ENCODE measurements at regions not wholly inside any gene's neighbourhood (a gene's known extent, or its start where the extent isn't known, plus 50 kb on each side); places are given as distances from the start of the nearest gene placed in this dataset.
"Not testable (repeated sequence)": the region's sequence is repeated elsewhere in the genome, so short reads cannot be mapped to it uniquely, and the experiment has no call there.

GRCh38 chr2:54065411-54065810 lies 50.0 kb upstream of the ACYP2 start:
- no peak for DNase-seq (ENCODE audit: low read depth in 2 of 3, low spot score in 2 of 3)

DNA sequence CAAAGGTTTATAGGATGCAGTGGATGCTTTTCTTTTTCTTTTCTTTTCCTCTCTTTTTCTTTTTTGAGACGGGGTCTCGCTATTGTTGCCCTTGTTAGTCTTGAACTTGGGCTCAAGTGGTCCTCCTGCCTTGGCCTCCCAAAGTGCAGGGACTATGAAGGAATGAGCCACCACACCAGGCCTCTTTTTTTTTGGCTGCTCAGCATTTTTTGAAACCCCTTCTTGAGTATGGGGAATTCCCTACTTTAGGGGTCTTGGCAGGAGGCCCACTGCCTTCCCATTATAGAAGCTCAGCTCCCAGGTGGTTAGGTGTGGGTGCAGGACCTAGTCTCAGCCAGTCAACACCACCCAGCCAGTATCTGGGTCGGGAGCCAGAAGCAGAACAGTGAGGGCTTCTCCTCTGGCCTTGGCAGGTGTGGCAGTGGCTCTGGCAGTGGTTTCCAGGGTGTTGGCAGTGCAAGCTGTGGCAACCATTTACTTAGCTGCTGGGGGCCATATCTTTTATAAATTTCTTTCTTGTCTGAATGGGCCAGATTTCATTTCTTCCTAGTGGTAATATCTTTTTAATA lies 51.4 kb upstream of the ACYP2 start:
- DNase-seq (ENCODE audit: low read depth in 2 of 3, low spot score in 2 of 3) = no peak

DNA sequence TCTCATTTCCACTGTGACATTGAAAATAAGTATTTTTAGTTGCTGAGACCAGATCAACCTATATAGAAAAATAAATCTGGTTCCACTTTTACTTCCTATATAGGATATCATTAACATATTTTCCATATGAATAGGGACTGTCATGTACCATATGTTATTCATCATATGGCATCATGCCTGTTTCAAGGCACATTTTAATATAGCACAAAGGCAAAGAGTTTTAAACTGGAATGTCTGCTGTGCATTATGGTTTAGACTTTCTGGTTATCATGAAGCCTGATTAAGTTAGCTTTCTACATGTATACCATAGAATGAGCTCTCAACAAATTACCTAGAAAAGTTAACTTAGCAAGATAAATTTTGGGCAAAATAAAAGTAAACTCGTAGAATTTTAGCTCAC lies 53.0 kb upstream of the ACYP2 start:
- DNase-seq (ENCODE audit: low read depth in 2 of 3, low spot score in 2 of 3) = no peak

GRCh38 chr2:54061272-54061671 lies 54.1 kb upstream of the ACYP2 start:
- DNase-seq (ENCODE audit: low read depth in 2 of 3, low spot score in 2 of 3) = no peak

- DNase-seq (ENCODE audit: low read depth in 2 of 3, low spot score in 2 of 3) = no peak
These were observed 55.4 kb upstream of the ACYP2 start for GRCh38 chr2:54059986-54060385.

GRCh38 chr2:54059504-54059903 lies 55.9 kb upstream of the ACYP2 start:
- no peak for DNase-seq (ENCODE audit: low read depth in 2 of 3, low spot score in 2 of 3)

DNA sequence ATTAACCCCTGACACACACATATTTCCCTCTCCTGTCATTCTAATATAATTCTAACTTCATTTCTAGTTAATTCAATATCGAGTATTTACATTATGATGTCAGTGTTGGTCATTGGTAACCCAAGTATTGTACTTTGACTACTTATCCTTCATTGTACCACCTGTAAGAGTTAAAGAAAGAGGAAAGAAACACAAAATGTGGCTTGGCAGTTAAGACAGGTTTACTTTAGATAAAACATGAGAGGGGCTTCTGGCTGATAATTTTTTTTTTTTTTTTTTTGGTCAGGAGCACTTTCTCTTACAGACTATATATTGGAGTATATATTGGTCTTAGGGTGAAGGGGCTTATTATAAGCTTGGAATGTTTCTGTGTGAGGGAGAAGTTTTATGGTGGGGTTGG lies 57.0 kb upstream of the ACYP2 start:
- no peak for DNase-seq (ENCODE audit: low read depth in 2 of 3, low spot score in 2 of 3)

DNA sequence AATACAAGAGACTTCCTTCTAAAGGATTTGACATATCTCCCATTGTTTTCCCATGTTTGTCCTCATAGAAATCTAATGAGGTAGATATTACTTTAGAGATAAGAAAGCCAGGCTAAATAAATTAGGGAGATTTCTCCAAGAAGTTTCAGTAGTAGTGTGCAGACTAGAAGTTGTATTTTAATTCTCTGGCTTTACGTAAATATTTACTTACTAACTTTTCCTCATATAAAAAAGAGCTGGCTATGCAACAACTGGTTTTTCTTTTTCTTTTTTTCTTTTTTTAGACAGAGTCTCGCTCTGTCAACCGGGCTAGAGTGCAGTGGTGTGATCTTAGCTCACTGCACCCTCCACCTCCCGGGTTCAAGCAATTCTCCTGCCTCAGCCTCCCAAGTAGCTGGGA lies 60.6 kb upstream of the ACYP2 start:
- no peak for DNase-seq (ENCODE audit: low read depth in 2 of 3, low spot score in 2 of 3)

- DNase-seq (ENCODE audit: low read depth in 2 of 3, low spot score in 2 of 3) = no peak
These were observed 61.1 kb upstream of the ACYP2 start for GRCh38 chr2:54054271-54054670.

GRCh38 chr2:54053830-54054229 lies 61.6 kb upstream of the ACYP2 start:
- no peak for DNase-seq (ENCODE audit: low read depth in 2 of 3, low spot score in 2 of 3)

DNA sequence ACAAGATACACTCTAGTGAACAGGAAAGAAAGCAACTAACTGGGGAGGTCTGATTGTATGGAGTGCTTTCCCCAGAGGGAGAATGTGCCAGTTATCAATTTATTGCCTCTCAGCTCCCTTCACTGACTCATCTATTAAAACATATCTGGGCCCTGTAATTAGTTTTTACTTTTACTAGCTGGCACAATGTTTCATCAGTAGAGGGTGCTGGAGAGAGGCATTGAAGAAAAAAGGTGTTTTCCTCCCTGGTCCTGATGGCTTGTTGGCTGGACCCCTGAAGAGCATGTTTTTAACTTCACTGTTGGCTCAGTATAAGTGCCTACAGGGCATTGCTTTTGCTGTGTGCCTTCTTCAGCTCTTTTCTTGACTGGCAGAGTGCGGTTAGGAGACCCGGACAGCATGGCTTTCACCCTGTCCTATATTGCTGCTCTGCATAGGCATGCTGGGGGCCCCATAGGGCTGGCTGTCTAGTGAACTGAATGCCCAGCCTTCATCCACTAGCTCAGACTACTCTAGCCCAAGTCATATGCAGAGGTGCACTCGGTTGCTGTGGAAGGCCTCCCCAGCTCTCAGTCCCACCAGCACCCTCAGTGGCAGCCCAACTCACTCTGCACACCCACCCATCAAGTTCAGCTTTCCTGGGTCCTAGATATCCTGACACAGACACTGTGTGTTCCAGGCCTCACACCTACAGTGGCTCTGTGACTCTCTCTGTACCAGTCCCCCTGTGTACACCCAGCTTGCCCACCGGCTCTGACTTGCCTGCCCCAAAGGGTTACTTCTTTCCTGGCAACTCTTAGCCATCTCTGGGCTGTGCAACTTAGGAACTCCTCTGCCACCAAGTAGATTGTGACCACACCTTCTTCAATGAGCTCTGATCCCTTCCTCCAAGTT lies 62.3 kb upstream of the ACYP2 start:
- no peak for DNase-seq (ENCODE audit: low read depth in 2 of 3, low spot score in 2 of 3)

DNA sequence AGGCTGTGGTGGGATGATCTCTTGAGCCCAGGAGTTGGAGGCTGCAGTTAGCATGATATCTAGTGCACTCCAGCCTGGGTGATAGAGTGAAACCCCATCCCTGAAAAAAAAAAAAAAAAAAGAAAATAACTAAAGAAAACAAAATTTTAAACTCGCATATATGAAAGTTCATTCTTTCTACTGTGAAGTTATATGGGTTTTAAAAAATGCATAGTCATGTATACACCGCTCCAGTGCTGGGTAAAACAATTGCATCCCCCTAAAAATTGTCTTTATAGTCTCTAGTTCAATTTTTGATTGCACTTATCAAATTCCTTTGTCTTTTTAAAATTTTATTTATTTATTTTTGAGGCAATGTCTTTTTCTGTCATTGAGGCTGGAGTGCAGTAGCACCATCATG lies 65.0 kb upstream of the ACYP2 start:
- DNase-seq (ENCODE audit: low read depth in 2 of 3, low spot score in 2 of 3) = no peak

- no peak for DNase-seq (ENCODE audit: low read depth in 2 of 3, low spot score in 2 of 3)
These were observed 66.0 kb upstream of the ACYP2 start for GRCh38 chr2:54049365-54049764.

GRCh38 chr2:54048896-54049295 lies 66.5 kb upstream of the ACYP2 start:
- not testable (repeated sequence) for DNase-seq (ENCODE audit: low read depth in 2 of 3, low spot score in 2 of 3)

- peak in 2 of 3 donors; percentile 5 to 30 for DNase-seq (ENCODE audit: low read depth in 2 of 3, low spot score in 2 of 3)
These were observed 67.2 kb upstream of the ACYP2 start for GRCh38 chr2:54048117-54048785.

DNA sequence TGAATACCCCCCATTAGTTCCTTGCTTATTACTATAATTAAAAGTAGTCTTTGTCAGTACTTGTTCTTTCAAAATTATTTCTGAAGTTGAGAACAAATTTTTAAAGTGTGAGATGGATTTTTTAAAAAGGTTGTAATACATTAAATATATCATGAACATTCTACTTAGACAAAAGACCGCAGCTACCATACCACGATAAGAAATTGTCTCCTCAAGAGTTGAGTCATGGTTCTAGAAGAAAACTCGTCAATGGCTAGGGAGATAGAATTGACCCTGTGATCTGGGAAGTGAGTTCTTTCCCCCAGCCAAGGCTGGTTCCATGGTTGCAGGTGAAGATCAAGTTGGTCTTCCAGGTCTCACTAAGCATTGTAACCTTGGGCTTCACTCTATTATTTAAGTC lies 67.8 kb upstream of the ACYP2 start:
- DNase-seq (ENCODE audit: low read depth in 2 of 3, low spot score in 2 of 3) = no peak

DNA sequence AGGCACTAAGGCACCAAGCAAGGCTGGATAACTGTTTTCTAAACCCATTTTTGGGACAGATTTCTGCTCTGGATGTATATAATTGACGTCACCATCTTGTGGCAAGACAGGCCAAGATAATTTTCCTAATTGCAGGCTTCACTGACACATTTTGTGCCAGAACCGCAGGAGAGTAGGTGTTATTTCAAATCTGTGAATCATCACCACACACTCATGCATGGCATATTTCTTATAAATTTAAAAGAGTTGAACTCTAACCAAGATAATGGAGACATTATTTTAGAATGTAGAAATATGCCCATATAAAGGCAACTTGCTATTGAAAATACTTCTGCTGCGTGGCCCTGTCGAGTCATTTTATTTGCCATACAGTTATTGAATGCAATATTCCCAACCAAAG lies 68.3 kb upstream of the ACYP2 start:
- no peak for DNase-seq (ENCODE audit: low read depth in 2 of 3, low spot score in 2 of 3)

DNA sequence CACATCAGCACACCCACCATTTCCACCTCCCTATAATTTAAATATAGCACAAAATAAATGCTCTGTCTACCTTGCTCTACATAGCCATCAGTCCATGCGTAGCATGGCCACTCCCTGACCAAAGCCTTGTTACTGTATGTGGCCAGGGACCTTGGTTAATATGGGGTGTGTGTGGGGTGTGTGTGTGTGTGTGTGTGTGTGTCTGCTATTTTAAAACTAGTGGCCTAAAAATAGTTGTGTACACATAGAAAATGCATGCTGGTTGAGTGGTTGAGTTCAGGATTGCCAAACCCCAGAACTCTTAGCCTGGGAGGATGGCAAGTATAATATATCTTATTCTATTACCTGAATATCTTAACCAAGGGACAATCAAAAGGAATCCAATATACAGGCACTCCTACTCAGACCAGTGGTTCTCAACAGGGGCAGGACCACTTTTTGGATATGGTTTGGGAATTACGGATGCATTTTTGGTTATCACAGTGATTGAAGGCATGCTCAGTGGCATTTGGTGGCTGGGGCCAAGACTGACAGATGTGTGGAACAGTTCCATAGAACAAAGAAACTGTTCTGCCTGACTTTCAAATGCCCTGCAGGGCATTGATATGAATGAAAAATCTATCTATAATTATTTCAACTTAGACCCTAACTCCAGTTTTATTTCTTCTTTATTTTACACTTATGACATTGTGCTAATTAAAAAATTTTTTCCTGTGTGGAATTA lies 72.3 kb upstream of the PSME4 start:
- DNase-seq (ENCODE audit: low read depth in 2 of 3, low spot score in 2 of 3) = no peak

DNA sequence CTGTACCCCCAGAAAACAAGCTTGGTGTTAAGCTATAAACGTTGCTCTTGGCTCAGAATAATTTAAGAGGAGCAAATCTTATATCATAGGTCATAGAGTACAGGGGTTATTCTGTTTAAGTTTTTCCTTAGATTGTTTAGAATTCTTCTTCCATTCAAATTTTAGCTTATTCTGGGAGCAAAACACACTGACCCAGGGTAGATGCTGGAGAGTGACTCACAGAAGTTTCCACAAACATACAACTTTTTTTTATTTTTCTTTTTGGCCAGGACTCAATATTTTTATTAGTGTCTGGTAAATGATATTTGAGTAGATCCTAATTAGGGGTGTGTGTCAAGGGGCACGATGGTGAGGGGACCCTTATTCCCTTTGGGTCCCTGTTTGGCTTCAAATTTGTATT lies 71.5 kb upstream of the PSME4 start:
- no peak for DNase-seq (ENCODE audit: low read depth in 2 of 3, low spot score in 2 of 3)

DNA sequence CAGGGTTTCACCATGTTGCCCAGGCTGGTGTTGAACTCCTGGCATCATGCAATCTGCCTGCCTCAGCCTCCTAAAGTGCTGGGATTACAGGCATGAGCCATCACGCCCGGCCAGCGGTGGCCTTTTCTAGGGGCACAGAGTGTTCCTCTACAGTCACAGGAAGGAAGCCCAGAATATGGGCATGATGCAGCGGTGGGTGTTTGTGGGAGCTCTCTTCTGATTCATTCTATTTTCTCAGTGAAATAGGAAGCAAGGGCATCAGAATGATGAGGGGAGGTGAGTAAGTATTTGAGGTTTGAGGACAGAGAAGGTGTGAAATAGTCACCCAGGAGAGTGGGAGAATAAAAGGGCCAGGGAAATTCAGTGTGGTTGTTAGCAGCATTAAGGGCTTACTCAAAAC lies 70.3 kb upstream of the PSME4 start:
- no peak for DNase-seq (ENCODE audit: low read depth in 2 of 3, low spot score in 2 of 3)

DNA sequence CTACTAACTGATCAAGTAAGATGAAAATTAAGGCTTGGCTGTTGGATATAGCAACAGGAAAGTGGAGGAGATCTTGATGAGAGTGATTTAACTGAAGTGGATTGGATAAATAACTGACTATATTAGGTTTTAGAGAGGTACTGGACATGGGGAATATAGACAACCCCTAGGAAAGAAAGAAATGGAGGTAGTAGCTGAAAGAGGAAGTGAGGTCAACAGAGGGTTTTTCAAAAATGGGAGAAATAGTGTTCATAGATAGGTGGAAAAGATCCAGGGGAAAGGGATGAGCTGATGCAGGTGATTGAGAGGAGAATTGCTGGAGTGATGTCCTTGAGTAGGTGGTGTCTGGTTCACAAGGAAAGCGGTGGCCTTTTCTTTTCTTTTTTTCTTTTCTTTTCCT lies 69.9 kb upstream of the PSME4 start:
- DNase-seq (ENCODE audit: low read depth in 2 of 3, low spot score in 2 of 3) = no peak

All from hematopoietic multipotent progenitor cell (in vitro differentiated cells).